GM20000 (cell line): ENCODE measurements at regions not wholly inside any gene's neighbourhood (a gene's known extent, or its start where the extent isn't known, plus 50 kb on each side); places are given as distances from the start of the nearest gene placed in this dataset.
"Not testable (repeated sequence)": the region's sequence is repeated elsewhere in the genome, so short reads cannot be mapped to it uniquely, and the experiment has no call there.

Experiments
- DNase-seq: peaks from one replicate; pipeline ENCODE4 v3.0.0; 2012; ENCODE audit warnings: low spot score
- TF ChIP-seq, protein P1 (sequence below): IDR thresholded peaks from 2 replicates; pipeline ENCODE4 v1.5.1; 2012; ENCODE audit warnings: mild to moderate bottlenecking, control low read depth; ENCODE audit errors: extremely low read depth, missing control alignments

DNA sequence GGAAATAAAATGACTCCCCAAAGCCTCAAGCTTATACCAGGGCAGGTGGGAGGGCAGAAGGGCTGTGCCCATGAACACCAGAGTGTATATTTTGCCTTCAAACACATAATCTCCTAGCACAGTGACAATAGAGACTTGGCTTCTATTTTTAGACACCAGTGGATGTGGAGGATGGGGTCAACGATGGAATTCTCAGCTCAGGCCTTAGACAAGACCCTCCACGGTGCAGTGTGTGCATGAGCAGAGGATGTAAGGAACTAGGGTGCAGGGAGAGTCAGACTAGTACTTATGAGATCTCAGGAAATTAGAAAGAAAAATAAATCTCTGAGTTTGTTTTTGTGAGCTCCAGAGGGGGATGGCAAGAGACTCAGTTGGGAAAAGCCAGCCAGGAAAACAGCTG lies 113.6 kb upstream of the CADM1 start:
- DNase-seq = no peak

DNA sequence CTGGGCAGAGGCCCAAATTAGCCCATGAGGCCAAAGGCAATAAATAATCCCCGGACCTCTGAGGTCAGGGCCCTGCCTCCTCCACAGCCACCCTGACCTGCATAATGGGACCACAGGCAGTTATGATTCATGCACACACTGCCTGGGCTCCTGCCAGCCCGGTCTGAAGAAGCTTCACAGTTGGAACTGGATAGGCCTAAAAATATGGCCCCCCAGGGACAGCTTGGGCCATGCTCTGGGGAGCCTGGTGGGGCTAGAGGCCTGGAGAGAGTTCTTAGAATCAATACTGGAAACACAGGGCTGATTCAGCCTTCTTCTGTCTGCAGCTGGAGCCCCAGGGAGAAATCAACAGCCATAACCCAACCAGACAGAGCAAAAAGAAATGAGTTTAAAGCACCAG lies 112.8 kb upstream of the CADM1 start:
- TF ChIP-seq, protein P1, sequence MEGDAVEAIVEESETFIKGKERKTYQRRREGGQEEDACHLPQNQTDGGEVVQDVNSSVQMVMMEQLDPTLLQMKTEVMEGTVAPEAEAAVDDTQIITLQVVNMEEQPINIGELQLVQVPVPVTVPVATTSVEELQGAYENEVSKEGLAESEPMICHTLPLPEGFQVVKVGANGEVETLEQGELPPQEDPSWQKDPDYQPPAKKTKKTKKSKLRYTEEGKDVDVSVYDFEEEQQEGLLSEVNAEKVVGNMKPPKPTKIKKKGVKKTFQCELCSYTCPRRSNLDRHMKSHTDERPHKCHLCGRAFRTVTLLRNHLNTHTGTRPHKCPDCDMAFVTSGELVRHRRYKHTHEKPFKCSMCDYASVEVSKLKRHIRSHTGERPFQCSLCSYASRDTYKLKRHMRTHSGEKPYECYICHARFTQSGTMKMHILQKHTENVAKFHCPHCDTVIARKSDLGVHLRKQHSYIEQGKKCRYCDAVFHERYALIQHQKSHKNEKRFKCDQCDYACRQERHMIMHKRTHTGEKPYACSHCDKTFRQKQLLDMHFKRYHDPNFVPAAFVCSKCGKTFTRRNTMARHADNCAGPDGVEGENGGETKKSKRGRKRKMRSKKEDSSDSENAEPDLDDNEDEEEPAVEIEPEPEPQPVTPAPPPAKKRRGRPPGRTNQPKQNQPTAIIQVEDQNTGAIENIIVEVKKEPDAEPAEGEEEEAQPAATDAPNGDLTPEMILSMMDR = no peak
- DNase-seq = no peak

More for the DNA sequence above, 113.6 kb upstream of the CADM1 start:
- TF ChIP-seq, protein P1 = no peak

DNA sequence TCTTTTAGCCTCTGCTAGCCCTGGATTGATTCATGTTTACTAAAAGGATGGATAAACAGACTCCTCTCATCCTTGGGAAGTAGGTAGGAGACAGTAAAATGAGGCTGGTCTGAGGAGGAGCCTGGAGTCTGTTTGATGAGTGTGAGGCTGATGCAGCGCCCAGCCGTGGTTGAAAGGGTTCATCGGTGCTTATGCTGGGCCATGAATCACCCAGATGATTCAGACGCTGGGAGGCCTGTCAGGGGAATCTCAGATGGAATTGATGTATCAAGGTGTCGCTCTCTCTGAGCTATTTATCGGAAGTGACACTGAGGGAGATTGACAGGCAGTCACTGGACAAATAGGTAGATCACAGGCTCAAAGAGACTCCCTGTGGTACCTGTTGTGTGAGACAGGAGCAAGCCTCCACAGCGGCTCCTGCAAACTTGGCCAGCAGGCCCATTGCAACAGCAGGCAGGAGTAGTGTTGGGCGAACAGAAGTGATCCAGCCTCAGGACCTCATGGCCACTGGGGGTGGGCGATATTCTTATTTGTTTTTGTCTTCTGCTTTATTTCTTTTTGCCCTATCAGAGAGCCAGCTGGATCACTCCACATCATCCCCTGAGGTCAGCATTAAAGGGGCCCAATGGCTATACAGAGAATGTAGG lies 109.9 kb upstream of the CADM1 start:
- TF ChIP-seq, protein P1 = no peak
- DNase-seq = no peak

DNA sequence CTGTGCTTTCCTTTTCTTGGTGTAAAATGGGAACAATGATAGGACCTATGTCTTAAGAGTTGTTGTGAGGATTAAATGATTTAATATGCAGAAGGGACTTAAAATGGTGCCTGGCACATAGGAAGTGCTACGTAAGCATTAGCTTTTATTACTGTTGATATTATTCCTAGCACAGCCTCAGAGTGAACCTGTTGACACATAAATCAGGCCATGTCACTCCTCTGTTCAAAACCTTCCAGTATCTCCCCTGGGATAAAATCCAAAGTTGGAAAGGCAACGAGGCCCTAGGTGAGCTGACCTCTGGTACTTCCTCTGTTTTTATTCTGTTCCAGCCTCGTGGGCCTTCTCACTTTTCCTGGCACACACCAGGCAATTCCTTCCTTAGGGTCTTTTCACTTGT lies 108.8 kb upstream of the CADM1 start:
- TF ChIP-seq, protein P1 = no peak
- DNase-seq = no peak

DNA sequence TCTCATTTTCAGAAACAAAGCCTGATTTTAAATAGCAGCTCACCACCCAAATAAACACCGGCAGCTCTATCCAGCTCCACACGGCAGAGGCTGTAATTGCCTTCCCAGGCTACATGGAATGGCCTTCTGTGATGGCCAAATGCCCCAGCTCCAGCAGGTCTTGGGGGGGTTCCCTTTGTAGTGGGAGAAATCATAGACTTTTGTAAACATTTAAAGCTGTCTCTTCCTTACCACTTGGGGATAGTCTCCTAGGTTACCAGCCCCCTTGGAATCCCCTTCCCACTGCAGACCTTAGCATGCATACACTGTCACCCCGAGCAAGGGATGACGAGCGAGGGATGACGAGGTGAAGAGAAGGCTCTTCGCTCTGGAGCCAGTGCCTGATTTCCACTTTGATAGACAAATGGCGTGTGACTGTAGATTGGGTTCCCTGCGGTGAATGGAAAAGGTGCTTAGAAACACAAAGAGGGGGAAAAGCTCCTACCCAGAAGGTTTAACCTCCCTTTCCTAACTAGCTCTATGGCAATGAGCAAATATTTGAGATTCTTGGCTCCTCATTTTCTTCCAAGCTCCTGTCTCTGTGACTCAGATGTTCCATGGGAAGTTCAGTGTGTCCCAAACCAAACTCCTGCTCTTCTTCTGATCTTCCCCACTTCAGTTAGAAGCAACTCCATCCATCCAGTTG lies 108.0 kb upstream of the CADM1 start:
- no peak for DNase-seq

DNA sequence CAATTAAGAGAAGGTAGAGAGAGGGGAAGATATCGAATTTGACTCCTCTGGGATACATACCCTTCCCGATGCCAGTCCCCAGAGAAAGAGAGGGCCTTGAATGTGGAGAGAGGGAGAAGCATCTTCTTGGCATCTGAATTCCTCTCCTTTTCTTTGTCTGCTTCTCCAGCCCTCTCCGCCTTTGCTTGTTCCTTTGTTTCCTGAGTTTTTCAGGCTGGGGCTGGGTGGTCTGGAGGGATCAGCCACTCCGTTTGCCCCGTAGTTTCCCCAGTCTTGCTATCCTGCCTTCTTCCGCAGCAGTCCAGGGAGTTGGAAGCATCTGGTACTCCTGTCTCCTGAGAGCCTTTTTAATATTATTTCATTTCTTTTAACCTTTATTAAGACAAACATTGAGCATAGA lies 107.1 kb upstream of the CADM1 start:
- TF ChIP-seq, protein P1 = no peak
- no peak for DNase-seq

More for the DNA sequence above, 108.0 kb upstream of the CADM1 start:
- TF ChIP-seq, protein P1 = no peak

DNA sequence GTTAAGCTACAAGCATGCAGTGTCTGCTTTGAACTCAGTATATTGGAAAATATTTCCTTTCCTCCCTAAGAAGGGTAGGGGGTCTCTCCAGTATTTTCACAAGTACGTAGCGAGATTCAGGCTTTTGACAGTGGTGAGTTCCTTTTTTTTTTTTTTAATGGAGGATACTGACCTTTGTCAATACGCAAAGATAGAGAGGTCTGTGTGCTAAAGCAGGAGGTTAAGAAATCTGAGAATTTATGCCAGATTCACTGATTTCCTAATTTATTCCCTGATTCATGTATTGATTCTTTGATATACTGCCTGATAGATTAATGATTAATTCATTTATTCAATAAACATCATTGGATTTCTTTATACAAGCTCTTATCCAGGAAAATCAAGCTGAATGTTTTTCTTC lies 106.7 kb upstream of the CADM1 start:
- TF ChIP-seq, protein P1 = no peak
- no peak for DNase-seq

DNA sequence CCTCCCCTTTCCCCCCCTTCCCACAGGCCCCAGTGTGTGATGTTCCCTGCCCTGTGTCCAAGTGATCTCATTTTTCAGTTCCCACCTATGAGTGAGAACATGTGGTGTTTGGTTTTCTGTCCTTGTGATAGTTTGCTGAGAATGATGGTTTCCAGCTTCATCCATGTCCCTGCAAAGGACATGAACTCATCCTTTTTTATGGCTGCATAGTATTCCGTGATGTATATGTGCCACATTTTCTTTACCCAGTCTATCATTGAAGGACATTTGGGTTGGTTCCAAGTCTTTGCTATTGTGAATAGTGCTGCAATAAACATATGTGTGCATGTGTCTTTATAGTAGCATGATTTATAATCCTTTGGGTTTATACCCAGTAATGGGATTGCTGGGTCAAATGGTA lies 106.0 kb upstream of the CADM1 start:
- DNase-seq = not testable (repeated sequence)
